ENCODE measurements at regions not wholly inside any gene's neighbourhood (a gene's known extent, or its start where the extent isn't known, plus 50 kb on each side); places are given as distances from the start of the nearest gene placed in this dataset.

DNA sequence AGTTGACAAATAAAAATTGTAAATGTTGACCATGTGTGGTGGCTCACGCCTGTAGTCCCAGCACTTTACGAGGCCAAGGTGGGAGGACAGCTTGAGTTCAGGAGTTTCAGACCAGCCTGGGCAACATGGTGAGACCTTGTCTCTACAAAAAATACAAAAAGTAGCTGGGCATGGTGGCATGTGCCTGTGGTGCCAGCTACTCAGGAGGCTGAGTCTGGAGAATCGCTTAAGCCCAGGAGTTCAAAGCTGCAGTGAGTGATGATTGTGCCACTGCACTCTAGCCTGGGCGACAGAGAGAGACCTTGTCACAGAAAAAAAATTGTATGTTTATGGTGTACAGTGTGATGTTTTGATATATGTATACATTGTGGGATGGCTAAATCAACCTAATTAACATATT, 119.6 kb downstream of the NPIPB5 start:
- TF ChIP-seq POLR2AphosphoS5 (IDR thresholded peaks at IDR 0.05; ENCODE audit: insufficient read depth, low read depth, low read length) (no peak), EZH2 (IDR thresholded peaks at IDR 0.05; ENCODE audit: borderline replicate concordance, low read depth, low read length, severe bottlenecking) (no peak), POLR2A (IDR thresholded peaks at IDR 0.05; ENCODE audit: low read depth, low read length) (no peak), JUN (IDR thresholded peaks at IDR 0.05; ENCODE audit: borderline replicate concordance, insufficient read depth, insufficient read length, low read depth) (no peak), MYC (IDR thresholded peaks at IDR 0.05; ENCODE audit: low read depth, low read length) (no peak)
- TF ChIP-seq, protein P1, sequence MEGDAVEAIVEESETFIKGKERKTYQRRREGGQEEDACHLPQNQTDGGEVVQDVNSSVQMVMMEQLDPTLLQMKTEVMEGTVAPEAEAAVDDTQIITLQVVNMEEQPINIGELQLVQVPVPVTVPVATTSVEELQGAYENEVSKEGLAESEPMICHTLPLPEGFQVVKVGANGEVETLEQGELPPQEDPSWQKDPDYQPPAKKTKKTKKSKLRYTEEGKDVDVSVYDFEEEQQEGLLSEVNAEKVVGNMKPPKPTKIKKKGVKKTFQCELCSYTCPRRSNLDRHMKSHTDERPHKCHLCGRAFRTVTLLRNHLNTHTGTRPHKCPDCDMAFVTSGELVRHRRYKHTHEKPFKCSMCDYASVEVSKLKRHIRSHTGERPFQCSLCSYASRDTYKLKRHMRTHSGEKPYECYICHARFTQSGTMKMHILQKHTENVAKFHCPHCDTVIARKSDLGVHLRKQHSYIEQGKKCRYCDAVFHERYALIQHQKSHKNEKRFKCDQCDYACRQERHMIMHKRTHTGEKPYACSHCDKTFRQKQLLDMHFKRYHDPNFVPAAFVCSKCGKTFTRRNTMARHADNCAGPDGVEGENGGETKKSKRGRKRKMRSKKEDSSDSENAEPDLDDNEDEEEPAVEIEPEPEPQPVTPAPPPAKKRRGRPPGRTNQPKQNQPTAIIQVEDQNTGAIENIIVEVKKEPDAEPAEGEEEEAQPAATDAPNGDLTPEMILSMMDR (IDR thresholded peaks at IDR 0.05; ENCODE audit: extremely low read depth in 1 of 2, insufficient read depth in 1 of 2, low read depth in 1 of 2, low read length in 2 of 2) = no peak
- TF ChIP-seq, protein P2, sequence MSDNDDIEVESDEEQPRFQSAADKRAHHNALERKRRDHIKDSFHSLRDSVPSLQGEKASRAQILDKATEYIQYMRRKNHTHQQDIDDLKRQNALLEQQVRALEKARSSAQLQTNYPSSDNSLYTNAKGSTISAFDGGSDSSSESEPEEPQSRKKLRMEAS (IDR thresholded peaks at IDR 0.05; ENCODE audit: insufficient read depth, insufficient read length) = no peak

Measured in endothelial cell of umbilical vein (primary cell).